Uterus (tissue), 2 donors: ENCODE measurements at regions not wholly inside any gene's neighbourhood (a gene's known extent, or its start where the extent isn't known, plus 50 kb on each side); places are given as distances from the start of the nearest gene placed in this dataset.

Experiments
- CTCF ChIP-seq, 4 experiments: fragments of 200-600 bp in 2 of 4; fragments of 450-650 bp in 2 of 4; sonication (generic) in 2 of 4; IDR thresholded peaks; one replicate each; pipeline ENCODE4 v1.5.1; 2016 to 2019; ENCODE audit warnings: antibody characterized with exemption in 4 of 4, mild to moderate bottlenecking in 2 of 4, moderate library complexity in 1 of 4
- POLR2A ChIP-seq, 2 donors: fragments of 450-650 bp; IDR thresholded peaks; one replicate each; pipeline ENCODE4 v1.6.1; 2016; ENCODE audit warnings: antibody characterized with exemption in 2 of 2, mild to moderate bottlenecking in 1 of 2, moderate library complexity in 1 of 2

GRCh38 chr5:155434267-155434666 is 420.7 kb downstream of the KIF4B start:
- no peak for TF ChIP-seq CTCF (IDR thresholded peaks at IDR 0.05)
- no peak for TF ChIP-seq POLR2A (IDR thresholded peaks at IDR 0.05)
